ENCODE measurements at regions not wholly inside any gene's neighbourhood (a gene's known extent, or its start where the extent isn't known, plus 50 kb on each side); places are given as distances from the start of the nearest gene placed in this dataset.

DNA sequence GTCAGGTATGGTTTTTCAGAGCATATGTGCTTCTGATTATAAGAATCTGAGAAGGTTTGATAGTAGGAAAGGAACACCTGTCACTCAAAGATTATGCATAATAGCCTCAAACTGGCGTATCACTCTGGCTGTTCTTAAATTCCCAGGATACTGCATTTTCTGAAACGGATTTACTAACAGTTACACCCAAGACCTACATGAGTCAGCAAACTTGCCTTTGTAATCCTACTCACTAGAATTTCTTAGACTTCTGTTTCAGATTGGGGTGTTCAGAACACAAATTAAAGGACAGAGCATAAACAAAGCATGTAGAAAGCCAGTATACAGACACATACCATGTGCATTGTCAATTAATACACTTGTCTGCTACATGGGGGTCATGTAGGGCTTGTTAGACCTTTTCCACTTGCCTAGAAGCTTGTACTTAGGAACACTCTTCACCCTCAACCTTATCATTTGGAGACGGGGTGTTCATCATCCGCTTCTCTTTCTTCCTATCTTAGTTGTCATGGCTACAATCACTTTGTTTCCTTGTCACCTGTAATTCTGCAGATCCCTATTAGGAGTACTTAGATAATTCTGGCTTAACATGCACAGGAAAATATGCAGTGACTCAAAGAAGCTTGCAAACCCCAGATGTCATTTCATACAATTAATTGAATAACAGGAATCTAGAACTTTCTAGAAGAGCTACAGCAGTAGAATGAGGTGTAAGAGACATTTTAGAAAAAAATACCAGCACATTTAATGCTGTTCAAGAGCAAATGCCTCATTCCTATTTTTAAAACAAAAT lies 593.0 kb upstream of the TENM3 start:
- TF ChIP-seq, protein P1, sequence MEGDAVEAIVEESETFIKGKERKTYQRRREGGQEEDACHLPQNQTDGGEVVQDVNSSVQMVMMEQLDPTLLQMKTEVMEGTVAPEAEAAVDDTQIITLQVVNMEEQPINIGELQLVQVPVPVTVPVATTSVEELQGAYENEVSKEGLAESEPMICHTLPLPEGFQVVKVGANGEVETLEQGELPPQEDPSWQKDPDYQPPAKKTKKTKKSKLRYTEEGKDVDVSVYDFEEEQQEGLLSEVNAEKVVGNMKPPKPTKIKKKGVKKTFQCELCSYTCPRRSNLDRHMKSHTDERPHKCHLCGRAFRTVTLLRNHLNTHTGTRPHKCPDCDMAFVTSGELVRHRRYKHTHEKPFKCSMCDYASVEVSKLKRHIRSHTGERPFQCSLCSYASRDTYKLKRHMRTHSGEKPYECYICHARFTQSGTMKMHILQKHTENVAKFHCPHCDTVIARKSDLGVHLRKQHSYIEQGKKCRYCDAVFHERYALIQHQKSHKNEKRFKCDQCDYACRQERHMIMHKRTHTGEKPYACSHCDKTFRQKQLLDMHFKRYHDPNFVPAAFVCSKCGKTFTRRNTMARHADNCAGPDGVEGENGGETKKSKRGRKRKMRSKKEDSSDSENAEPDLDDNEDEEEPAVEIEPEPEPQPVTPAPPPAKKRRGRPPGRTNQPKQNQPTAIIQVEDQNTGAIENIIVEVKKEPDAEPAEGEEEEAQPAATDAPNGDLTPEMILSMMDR (IDR thresholded peaks at IDR 0.05 in 4 of 5, conservative IDR thresholded peaks at IDR 0.05 in 1 of 5): no peak
- no peak for TF ChIP-seq POLR2A (IDR thresholded peaks at IDR 0.05)

Data from gastrocnemius medialis (tissue), 4 donors.